ENCODE measurements at regions not wholly inside any gene's neighbourhood (a gene's known extent, or its start where the extent isn't known, plus 50 kb on each side); places are given as distances from the start of the nearest gene placed in this dataset.

DNA sequence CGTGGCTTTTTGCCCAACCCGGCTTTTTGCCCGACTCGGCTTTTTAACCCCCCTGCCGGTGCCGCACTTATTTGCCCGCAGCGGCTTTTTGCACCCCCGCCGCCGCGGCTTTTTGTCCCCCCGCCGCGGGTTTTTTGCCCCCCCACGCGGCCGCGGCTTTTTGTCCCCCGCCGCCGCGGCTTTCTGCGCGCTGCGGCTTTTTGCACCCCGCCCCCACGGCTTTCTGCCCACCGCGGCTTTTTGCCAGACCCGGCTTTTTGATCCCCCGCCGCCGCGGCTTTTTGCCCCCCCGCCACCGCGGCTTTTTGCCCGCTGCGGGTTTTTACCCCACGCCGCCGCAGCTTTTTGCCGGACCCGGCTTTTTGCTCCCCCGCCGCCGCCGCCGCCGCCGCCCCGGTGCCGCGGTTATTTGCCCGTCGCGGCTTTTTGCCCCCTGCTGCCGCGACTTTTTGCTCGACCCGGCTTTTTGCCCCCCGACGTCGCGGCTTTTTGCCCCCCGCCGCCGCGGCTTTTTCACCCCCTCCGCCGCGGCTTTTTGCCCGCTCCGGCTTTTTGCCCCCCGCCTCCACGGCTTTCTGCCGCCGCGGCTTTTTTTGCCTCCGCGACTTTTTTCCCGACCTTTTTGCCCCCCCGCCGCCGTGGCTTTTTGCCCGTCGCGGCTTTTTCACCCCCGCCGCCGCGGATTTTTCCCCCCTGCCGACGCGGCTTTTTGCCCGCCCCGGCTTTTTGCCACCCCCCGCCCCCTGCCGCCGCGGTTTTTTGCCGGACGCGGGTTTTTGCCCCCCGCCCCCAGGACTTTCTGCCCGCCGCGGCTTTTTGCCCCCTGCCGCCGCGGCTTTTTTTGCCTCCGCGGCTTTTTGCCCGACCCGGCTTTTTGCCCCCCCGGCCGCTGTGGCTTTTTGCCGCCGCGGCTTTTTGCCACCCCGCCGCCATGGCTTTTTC is 2786.5 kb downstream of the RPIA start:
- TF ChIP-seq, protein P1, sequence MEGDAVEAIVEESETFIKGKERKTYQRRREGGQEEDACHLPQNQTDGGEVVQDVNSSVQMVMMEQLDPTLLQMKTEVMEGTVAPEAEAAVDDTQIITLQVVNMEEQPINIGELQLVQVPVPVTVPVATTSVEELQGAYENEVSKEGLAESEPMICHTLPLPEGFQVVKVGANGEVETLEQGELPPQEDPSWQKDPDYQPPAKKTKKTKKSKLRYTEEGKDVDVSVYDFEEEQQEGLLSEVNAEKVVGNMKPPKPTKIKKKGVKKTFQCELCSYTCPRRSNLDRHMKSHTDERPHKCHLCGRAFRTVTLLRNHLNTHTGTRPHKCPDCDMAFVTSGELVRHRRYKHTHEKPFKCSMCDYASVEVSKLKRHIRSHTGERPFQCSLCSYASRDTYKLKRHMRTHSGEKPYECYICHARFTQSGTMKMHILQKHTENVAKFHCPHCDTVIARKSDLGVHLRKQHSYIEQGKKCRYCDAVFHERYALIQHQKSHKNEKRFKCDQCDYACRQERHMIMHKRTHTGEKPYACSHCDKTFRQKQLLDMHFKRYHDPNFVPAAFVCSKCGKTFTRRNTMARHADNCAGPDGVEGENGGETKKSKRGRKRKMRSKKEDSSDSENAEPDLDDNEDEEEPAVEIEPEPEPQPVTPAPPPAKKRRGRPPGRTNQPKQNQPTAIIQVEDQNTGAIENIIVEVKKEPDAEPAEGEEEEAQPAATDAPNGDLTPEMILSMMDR (conservative IDR thresholded peaks at IDR 0.05), result no peak
- no peak for TF ChIP-seq EZH2 (IDR thresholded peaks at IDR 0.05; ENCODE audit: low read depth)
